Panc1 (cell line): ENCODE measurements at regions not wholly inside any gene's neighbourhood (a gene's known extent, or its start where the extent isn't known, plus 50 kb on each side); places are given as distances from the start of the nearest gene placed in this dataset.

ENCODE experiments used
- ATAC-seq: fragments of 200-7000 bp; cut with Tn5 transposase; 2 replicates; pipeline ENCODE4 v1.9.1; 2020; ENCODE audit warnings: mild to moderate bottlenecking, moderate library complexity
- BruUV-seq: library from RNA; stranded (reverse); fragments of 400-500 nt; replicated peaks from 2 replicates; lab custom pipeline; 2021; lab: Mats Ljungman, UMichigan
- CTCF ChIA-PET: fragments of 300-600 bp; sonication (Branson Sonifier 250); formaldehyde crosslinking; loops from one replicate; lab custom pipeline; 2022; ENCODE audit warnings: antibody characterized with exemption; lab: Charles Lee
- POLR2A ChIA-PET: fragments of 300-600 bp; sonication (Branson Sonifier 250); formaldehyde crosslinking; loops from one replicate; lab custom pipeline; 2022; ENCODE audit warnings: antibody characterized with exemption; lab: Charles Lee
- DNase-seq: peaks from one replicate; pipeline ENCODE4 v3.0.0-alpha.2; 2010; ENCODE audit warnings: low read depth, low spot score
- H3K27ac ChIP-seq: 2 replicates; pipeline ENCODE4 v1.5.1; 2011; ENCODE audit warnings: mild to moderate bottlenecking, low read length, inconsistent platforms
- H3K27me3 ChIP-seq: fragments of 200-500 bp; sonication (Bioruptor generic); 2 replicates; pipeline ENCODE4 v1.6.0; 2014; ENCODE audit warnings: low read length, inconsistent platforms; ENCODE audit not compliant: control insufficient read depth, insufficient read depth
- H3K36me3 ChIP-seq: fragments of 200-500 bp; sonication (Bioruptor generic); 2 replicates; pipeline ENCODE4 v1.5.1; 2014; ENCODE audit warnings: inconsistent platforms, mild to moderate bottlenecking, low read length, moderate library complexity; ENCODE audit not compliant: control insufficient read depth, insufficient read depth
- H3K4me1 ChIP-seq: 2 replicates; pipeline ENCODE4 v1.5.1; 2011; ENCODE audit warnings: inconsistent platforms, mild to moderate bottlenecking, low read length, moderate library complexity; ENCODE audit not compliant: control insufficient read depth, insufficient read depth
- H3K4me3 ChIP-seq, 2 experiments: 2 replicates each; pipeline ENCODE4 v1.5.1; 2011 to 2012; ENCODE audit warnings: low read depth in 2 of 2, low read length in 2 of 2, mild to moderate bottlenecking in 2 of 2, inconsistent platforms in 1 of 2, moderate library complexity in 1 of 2
- H3K9me3 ChIP-seq: fragments of 200-500 bp; sonication (Bioruptor generic); 2 replicates; pipeline ENCODE4 v1.5.1; 2014; ENCODE audit warnings: low read depth, mild to moderate bottlenecking, inconsistent platforms, low read length, moderate library complexity; ENCODE audit not compliant: control insufficient read depth, insufficient read depth
- POLR2AphosphoS5 ChIP-seq: IDR thresholded peaks from 2 replicates; pipeline ENCODE4 v1.6.1; 2012; ENCODE audit warnings: mild to moderate bottlenecking, low read depth, low read length, moderate library complexity
- SIN3A ChIP-seq: IDR thresholded peaks from 2 replicates; pipeline ENCODE4 v1.6.1; 2012; ENCODE audit warnings: low read depth, mild to moderate bottlenecking, low read length, moderate library complexity, borderline replicate concordance; ENCODE audit not compliant: insufficient read depth
- TCF7L2 ChIP-seq: IDR thresholded peaks from 2 replicates; pipeline ENCODE4 v1.6.1; 2011; ENCODE audit warnings: mild to moderate bottlenecking, low read depth, low read length, inconsistent platforms
- in situ Hi-C: cut with HindIII; loops from 2 replicates; pipeline ENCODE4 v1.10.0; 2016; ENCODE audit warnings: low sequenced_read_pairs, low pct_unique_long_range_greater_than_20kb
- intact Hi-C: fragments of 100-400 bp; cut with micrococcal nuclease; formaldehyde crosslinking; loops from one replicate; pipeline ENCODE4 v1.10.0; 2022; ENCODE audit not compliant: unreplicated experiment
- TF ChIP-seq, protein P1 (sequence below): fragments of 450-650 bp; IDR thresholded peaks from 2 replicates; pipeline ENCODE4 v1.5.1; 2017; ENCODE audit warnings: mild to moderate bottlenecking
- TF ChIP-seq, protein P2 (sequence below), 2 experiments: IDR thresholded peaks; 2 replicates each; pipeline ENCODE4 v1.6.1; 2011 to 2012; ENCODE audit warnings: low read depth in 2 of 2, control low read depth in 1 of 2, low read length in 1 of 2, mild to moderate bottlenecking in 1 of 2, moderate library complexity in 1 of 2; ENCODE audit not compliant: insufficient read depth in 1 of 2

DNA sequence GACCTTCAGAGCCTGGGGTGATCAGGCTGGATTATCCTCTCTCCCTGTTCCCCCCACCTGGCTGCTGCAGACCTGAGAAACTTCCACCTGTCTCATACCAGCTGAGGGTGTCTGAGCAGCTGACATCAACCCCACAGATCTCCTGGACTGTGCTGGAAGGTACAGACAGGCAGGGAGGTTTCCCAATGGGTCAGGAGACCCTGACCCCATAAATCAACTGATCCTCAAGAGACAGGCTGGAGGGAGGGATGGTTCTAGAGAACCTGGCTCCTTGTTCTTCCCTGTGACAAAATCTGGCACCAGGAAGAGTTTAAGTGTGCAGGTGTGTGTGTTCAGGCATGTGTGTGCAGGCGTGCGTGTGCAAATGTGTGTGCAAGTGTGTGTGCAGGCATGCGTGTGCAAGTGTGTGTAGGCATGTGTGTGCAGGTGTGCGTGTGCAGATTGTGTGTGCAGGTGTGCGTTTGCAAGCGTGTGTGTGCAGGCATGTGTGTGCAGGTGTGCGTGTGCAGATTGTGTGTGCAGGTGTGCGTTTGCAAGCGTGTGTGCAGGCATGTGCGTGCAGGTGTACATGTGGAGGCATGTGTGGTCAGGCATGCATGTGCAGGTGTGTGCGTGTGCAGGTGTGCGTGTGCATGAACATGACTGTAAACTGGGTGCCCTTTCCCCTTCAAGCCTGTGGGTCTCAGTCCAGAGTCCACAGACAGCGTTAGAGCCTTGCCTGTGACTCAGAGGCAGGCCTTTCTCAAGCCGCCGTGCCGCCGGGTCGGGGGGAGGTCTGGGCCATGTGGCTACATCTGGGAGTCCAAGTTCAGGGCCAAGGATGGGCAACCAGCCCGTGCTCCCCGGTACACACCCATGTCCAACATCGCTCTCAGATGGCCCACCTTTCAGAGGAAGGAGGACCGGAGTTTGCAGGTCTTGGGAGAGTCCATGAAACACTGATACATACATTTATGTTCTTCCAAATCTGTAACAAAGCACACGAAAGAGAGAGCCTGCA, 50.1 kb upstream of the ELN start:
- H3K27ac ChIP-seq, result no peak overlapping the region
- in situ Hi-C loops, result no loop called here
- no TSS peak for BruUV-seq
- H3K4me1 ChIP-seq, result peaks cover 8% of the 10 kb centered on the region; the same call in 1 of the 2 replicates
- POLR2A ChIA-PET, result no interaction called here
- ATAC-seq, result peak; percentile 43; the same call in 1 of the 2 replicates
- intact Hi-C loops, result no loop called here
- TF ChIP-seq POLR2AphosphoS5 (no peak), SIN3A (no peak), TCF7L2 (no peak)
- TF ChIP-seq, protein P1, sequence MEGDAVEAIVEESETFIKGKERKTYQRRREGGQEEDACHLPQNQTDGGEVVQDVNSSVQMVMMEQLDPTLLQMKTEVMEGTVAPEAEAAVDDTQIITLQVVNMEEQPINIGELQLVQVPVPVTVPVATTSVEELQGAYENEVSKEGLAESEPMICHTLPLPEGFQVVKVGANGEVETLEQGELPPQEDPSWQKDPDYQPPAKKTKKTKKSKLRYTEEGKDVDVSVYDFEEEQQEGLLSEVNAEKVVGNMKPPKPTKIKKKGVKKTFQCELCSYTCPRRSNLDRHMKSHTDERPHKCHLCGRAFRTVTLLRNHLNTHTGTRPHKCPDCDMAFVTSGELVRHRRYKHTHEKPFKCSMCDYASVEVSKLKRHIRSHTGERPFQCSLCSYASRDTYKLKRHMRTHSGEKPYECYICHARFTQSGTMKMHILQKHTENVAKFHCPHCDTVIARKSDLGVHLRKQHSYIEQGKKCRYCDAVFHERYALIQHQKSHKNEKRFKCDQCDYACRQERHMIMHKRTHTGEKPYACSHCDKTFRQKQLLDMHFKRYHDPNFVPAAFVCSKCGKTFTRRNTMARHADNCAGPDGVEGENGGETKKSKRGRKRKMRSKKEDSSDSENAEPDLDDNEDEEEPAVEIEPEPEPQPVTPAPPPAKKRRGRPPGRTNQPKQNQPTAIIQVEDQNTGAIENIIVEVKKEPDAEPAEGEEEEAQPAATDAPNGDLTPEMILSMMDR, result no peak
- TF ChIP-seq, protein P2, sequence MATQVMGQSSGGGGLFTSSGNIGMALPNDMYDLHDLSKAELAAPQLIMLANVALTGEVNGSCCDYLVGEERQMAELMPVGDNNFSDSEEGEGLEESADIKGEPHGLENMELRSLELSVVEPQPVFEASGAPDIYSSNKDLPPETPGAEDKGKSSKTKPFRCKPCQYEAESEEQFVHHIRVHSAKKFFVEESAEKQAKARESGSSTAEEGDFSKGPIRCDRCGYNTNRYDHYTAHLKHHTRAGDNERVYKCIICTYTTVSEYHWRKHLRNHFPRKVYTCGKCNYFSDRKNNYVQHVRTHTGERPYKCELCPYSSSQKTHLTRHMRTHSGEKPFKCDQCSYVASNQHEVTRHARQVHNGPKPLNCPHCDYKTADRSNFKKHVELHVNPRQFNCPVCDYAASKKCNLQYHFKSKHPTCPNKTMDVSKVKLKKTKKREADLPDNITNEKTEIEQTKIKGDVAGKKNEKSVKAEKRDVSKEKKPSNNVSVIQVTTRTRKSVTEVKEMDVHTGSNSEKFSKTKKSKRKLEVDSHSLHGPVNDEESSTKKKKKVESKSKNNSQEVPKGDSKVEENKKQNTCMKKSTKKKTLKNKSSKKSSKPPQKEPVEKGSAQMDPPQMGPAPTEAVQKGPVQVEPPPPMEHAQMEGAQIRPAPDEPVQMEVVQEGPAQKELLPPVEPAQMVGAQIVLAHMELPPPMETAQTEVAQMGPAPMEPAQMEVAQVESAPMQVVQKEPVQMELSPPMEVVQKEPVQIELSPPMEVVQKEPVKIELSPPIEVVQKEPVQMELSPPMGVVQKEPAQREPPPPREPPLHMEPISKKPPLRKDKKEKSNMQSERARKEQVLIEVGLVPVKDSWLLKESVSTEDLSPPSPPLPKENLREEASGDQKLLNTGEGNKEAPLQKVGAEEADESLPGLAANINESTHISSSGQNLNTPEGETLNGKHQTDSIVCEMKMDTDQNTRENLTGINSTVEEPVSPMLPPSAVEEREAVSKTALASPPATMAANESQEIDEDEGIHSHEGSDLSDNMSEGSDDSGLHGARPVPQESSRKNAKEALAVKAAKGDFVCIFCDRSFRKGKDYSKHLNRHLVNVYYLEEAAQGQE (IDR thresholded peaks at IDR 0.05; ENCODE audit: insufficient read depth in 1 of 2, low read depth in 2 of 2, low read length in 1 of 2), result no peak
- H3K27me3 ChIP-seq, result no peaks in the 10 kb centered on the region
- no peaks in the 10 kb centered on the region for H3K9me3 ChIP-seq
- CTCF ChIA-PET, result interaction anchor here (0.6 kb wide), 1 partner anchor 434 kb away, joined by 4 read pairs; no protein-coding TSS in a partner anchor
- H3K36me3 ChIP-seq, result no peaks in the 10 kb centered on the region
- no peak for DNase-seq
- H3K4me3 ChIP-seq, result no peak overlapping the region
